ENCODE measurements at regions not wholly inside any gene's neighbourhood (a gene's known extent, or its start where the extent isn't known, plus 50 kb on each side); places are given as distances from the start of the nearest gene placed in this dataset.

GRCh38 chr18:76013057-76013456 lies 482.0 kb downstream of the ZNF516 start:
- no TSS peak for BruUV-seq (replicated peaks)
- Histone ChIP-seq H3K4me3 (no peak overlapping the region), H4K20me1 (replicated peaks; ENCODE audit: control insufficient read depth, insufficient read depth, low read length) (no peaks in the 10 kb centered on the region), H2AFZ (ENCODE audit: low read depth, low read length) (no peak overlapping the region), H3K27me3 (ENCODE audit: control insufficient read depth in 2 of 2, insufficient read depth in 2 of 2, low read length in 2 of 2) (no peaks in the 10 kb centered on the region), H3K4me1 (replicated peaks in 1 of 2; ENCODE audit: control insufficient read depth in 2 of 2, insufficient read depth in 2 of 2, low read length in 2 of 2) (no peaks in the 10 kb centered on the region), H3K4me2 (ENCODE audit: insufficient read depth, low read length) (no peak overlapping the region), H3K9me1 (ENCODE audit: control insufficient read depth, insufficient read depth, low read length) (no peaks in the 10 kb centered on the region), H3K27ac (ENCODE audit: extremely low read depth, low read depth, low read length) (no peak overlapping the region), H3K36me3 (ENCODE audit: control insufficient read depth, insufficient read depth, low read length) (no peaks in the 10 kb centered on the region), H3K9ac (ENCODE audit: insufficient read depth in 1 of 2, low read depth in 2 of 2, low read length in 2 of 2) (no peak overlapping the region), H3K79me2 (ENCODE audit: control insufficient read depth, insufficient read depth, low read length) (no peaks in the 10 kb centered on the region), H3K9me3 (replicated peaks; ENCODE audit: control insufficient read depth, insufficient read depth, low read depth, low read length) (no peaks in the 10 kb centered on the region)
- intact Hi-C loops (cut with micrococcal nuclease): no loop called here
- FAIRE-seq (no peak), DNase-seq (ENCODE audit: extremely low read depth in 1 of 4, low spot score in 3 of 4) (no peak), ATAC-seq (no peak)
- 0% methylated on average over 1 of the region's 1 CpG for WGBS (ENCODE audit: insufficient coverage, low coverage, missing lambda C conversion rate)
- ChIA-PET POLR2A (no interaction called here), CTCF (ENCODE audit: low intra/inter-chr PET ratio) (no interaction called here)
- in situ Hi-C loops (cut with MboI): no loop called here
- TF ChIP-seq ZNF511 (CRISPR knock-in tag; IDR thresholded peaks at IDR 0.05): no peak
- TF ChIP-seq HMG20A (CRISPR knock-in tag; conservative IDR thresholded peaks at IDR 0.05): no peak
- TF ChIP-seq RBM22 (IDR thresholded peaks at IDR 0.05; ENCODE audit: low read depth, low read length, poor library complexity, severe bottlenecking): no peak
- TF ChIP-seq KDM5B (IDR thresholded peaks at IDR 0.05; ENCODE audit: insufficient replicate concordance, low read depth, low read length): no peak
- TF ChIP-seq EGR1 (conservative IDR thresholded peaks at IDR 0.05): no peak
- TF ChIP-seq CLOCK (CRISPR knock-in tag; IDR thresholded peaks at IDR 0.05; ENCODE audit: borderline replicate concordance): no peak
- TF ChIP-seq MCM3 (IDR thresholded peaks at IDR 0.05): no peak
- TF ChIP-seq ILK (tag; IDR thresholded peaks at IDR 0.05; ENCODE audit: borderline replicate concordance, low read depth): no peak
- TF ChIP-seq TCFL5 (CRISPR knock-in tag; conservative IDR thresholded peaks at IDR 0.05): no peak
- no peak for TF ChIP-seq SPI1 (IDR thresholded peaks at IDR 0.05; ENCODE audit: borderline replicate concordance, low read depth, low read length)
- no peak for TF ChIP-seq HEY1 (CRISPR knock-in tag; IDR thresholded peaks at IDR 0.05; ENCODE audit: borderline replicate concordance)
- no peak for TF ChIP-seq HNRNPK (IDR thresholded peaks at IDR 0.05; ENCODE audit: low read depth, low read length, poor library complexity, severe bottlenecking)

Data from K562 (cell line).